Upper lobe of left lung (tissue), 4 donors: ENCODE measurements at regions not wholly inside any gene's neighbourhood (a gene's known extent, or its start where the extent isn't known, plus 50 kb on each side); places are given as distances from the start of the nearest gene placed in this dataset.

Experiments used
- CTCF ChIP-seq, 6 experiments: fragments of 450-650 bp in 4 of 6; fragments of 200-600 bp in 2 of 6; sonication (generic) in 2 of 6; IDR thresholded peaks; one replicate each; pipeline ENCODE4 v1.5.1; 2016 to 2019; ENCODE audit warnings: antibody characterized with exemption in 6 of 6
- POLR2AphosphoS5 ChIP-seq, 2 donors: sonication (generic); formaldehyde crosslinking; IDR thresholded peaks; one replicate each; pipeline ENCODE4 v1.5.1; 2017; ENCODE audit warnings: antibody characterized with exemption in 2 of 2

GRCh38 chr13:109345433-109345941 is 440.9 kb downstream of the IRS2 start:
- TF ChIP-seq CTCF (IDR thresholded peaks at IDR 0.05), result no peak
- TF ChIP-seq POLR2AphosphoS5 (IDR thresholded peaks at IDR 0.05), result no peak
